Kidney epithelial cell (primary cell): ENCODE measurements at regions not wholly inside any gene's neighbourhood (a gene's known extent, or its start where the extent isn't known, plus 50 kb on each side); places are given as distances from the start of the nearest gene placed in this dataset.

Experiments
- DNase-seq: peaks from one replicate; pipeline ENCODE4 v3.0.0-alpha.2; 2010; ENCODE audit warnings: low read depth
- H3K27me3 ChIP-seq: 2 replicates; pipeline ENCODE4 v1.6.0; 2011; ENCODE audit warnings: low read length; ENCODE audit not compliant: control insufficient read depth, insufficient read depth
- H3K36me3 ChIP-seq: 2 replicates; pipeline ENCODE4 v1.5.1; 2011; ENCODE audit warnings: low read length; ENCODE audit not compliant: control insufficient read depth, insufficient read depth
- H3K4me3 ChIP-seq: 2 replicates; pipeline ENCODE4 v1.5.1; 2011; ENCODE audit warnings: low read depth, mild to moderate bottlenecking, control low read depth, low read length
- TF ChIP-seq, protein P1 (sequence below): IDR thresholded peaks from 2 replicates; pipeline ENCODE4 v1.5.1; 2011; ENCODE audit warnings: mild to moderate bottlenecking, moderate library complexity, low read length, control low read depth, inconsistent platforms; ENCODE audit not compliant: insufficient read depth, poor library complexity, severe bottlenecking

DNA sequence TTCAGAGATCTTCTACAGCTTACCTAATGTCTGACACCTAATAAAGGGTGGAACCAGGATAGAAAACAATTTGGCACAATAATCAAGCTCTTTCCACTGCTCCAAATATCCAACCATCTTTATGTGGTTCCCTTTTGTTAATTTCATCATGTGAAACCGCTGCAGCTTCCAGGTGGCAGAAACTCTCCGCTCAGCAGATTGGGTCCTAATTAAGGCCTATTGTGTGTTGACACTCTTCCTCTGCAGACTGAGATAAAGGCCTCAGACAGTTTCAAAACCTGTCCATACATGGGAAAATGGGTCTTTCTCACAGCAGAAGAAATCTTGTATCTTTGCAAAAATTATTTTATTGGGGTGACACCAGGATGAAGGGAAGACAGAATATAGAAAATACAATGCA is 1002.4 kb upstream of the SEMA6D start:
- DNase-seq, result no peak
- no peaks in the 10 kb centered on the region for H3K36me3 ChIP-seq
- TF ChIP-seq, protein P1, sequence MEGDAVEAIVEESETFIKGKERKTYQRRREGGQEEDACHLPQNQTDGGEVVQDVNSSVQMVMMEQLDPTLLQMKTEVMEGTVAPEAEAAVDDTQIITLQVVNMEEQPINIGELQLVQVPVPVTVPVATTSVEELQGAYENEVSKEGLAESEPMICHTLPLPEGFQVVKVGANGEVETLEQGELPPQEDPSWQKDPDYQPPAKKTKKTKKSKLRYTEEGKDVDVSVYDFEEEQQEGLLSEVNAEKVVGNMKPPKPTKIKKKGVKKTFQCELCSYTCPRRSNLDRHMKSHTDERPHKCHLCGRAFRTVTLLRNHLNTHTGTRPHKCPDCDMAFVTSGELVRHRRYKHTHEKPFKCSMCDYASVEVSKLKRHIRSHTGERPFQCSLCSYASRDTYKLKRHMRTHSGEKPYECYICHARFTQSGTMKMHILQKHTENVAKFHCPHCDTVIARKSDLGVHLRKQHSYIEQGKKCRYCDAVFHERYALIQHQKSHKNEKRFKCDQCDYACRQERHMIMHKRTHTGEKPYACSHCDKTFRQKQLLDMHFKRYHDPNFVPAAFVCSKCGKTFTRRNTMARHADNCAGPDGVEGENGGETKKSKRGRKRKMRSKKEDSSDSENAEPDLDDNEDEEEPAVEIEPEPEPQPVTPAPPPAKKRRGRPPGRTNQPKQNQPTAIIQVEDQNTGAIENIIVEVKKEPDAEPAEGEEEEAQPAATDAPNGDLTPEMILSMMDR, result no peak
- no peaks in the 10 kb centered on the region for H3K27me3 ChIP-seq
- no peak overlapping the region for H3K4me3 ChIP-seq

DNA sequence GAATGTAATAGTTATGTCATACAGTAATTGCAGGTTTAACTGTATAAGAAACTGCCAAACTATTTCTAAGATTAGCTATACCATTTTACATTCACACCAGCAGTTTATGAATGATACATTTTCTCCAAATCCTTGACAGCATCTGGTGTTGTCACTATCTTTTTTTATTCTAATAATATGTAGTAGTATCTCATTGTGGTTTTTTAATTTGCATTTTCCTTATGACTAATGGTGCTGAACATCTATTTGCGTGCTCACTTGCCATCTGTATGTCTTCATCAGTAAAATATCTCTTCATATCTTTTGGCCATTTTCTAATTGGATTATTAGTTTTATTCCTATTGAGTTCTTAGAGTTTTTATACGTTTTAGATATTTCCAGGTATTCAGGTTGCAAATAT is 994.0 kb upstream of the SEMA6D start:
- no peak overlapping the region for H3K4me3 ChIP-seq
- no peak for DNase-seq

DNA sequence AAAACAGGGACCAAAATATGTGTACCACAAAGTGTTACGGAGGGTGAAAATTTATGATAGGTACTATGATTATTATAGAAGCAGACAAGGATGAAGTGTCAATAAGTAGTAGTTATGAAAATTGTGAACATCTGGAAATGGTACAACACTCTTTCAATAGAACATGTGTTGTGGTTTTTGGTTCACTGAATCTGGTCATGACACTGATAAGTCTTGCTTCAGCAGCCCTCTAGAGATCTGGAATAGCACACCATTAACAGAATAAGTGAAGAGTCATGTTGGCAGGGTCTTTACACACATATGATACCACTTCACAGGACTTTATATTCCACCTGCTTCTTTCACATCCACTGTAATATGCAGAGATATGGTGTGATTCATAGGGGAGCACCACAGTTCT is 985.2 kb upstream of the SEMA6D start:
- H3K36me3 ChIP-seq, result no peaks in the 10 kb centered on the region
- H3K4me3 ChIP-seq, result no peak overlapping the region
- TF ChIP-seq, protein P1, result no peak
- no peak for DNase-seq
- no peaks in the 10 kb centered on the region for H3K27me3 ChIP-seq

More for the DNA sequence above, 994.0 kb upstream of the SEMA6D start:
- TF ChIP-seq, protein P1, result no peak
- Histone ChIP-seq H3K36me3 (no peaks in the 10 kb centered on the region), H3K27me3 (no peaks in the 10 kb centered on the region)

DNA sequence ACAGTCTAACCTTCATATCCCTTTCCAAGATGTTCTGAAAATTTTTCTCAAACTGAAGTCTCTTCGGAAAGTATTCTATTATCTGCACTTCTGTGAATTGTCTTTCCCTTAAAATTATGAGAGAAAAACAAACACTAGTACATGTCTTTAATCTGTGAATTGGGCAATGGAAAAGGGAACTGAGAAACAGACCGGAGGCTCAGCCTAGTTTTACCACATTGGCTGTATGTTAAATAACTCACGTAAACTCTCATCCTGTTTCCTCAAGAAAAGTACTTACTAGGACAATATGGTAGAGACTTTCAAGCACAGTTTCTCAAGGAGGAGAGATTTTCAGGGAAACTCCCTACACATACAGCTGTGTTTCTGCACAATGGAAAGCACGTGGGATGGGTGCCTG is 982.2 kb upstream of the SEMA6D start:
- no peak overlapping the region for H3K4me3 ChIP-seq
- no peaks in the 10 kb centered on the region for H3K27me3 ChIP-seq
- no peak for DNase-seq
- TF ChIP-seq, protein P1, result no peak
- H3K36me3 ChIP-seq, result no peaks in the 10 kb centered on the region

DNA sequence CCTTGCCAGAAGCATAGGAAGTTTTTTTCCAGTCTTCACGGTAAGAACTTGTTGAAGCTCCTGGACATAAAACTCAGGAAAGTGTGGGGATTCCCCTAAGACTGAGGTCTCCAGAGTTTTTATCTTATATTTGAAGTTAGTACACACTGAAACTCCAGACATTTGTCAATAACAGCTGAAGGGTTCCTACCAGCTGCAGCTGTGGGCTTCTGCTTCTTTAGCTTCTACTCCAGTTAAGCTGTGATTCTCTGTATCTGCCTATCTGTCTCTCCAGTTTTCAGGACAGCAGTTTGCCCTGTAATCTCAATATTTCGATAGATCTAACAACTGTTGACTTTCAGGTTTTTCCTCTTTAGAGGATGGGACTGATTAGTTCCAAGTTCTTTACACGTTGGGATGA is 966.0 kb upstream of the SEMA6D start:
- Histone ChIP-seq H3K36me3 (no peaks in the 10 kb centered on the region), H3K27me3 (no peaks in the 10 kb centered on the region), H3K4me3 (no peak overlapping the region)
- no peak for DNase-seq
- TF ChIP-seq, protein P1, result no peak

DNA sequence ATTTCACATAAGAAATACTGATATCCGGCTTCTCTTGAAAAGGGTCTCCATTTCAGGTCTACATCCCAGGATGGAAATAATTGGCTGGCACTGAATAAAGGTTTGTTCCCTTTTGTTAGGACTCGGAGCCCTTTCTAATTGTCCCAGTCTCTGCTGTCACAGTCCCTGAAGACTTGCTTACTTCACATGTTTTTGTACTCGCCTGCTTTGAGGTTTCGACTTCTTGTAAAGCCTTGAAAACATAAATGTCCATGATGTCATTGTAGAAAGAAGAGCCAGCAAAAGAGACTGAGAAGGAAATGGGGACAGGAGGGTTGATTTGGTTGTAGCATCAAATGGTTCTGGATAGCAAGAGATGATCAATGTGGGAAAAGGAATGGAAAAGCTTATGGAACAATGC is 963.4 kb upstream of the SEMA6D start:
- DNase-seq, result no peak
- H3K27me3 ChIP-seq, result no peaks in the 10 kb centered on the region
- H3K4me3 ChIP-seq, result no peak overlapping the region
- TF ChIP-seq, protein P1, result no peak
- H3K36me3 ChIP-seq, result no peaks in the 10 kb centered on the region
